Nephron progenitor cell (in vitro differentiated cells): ENCODE measurements at regions not wholly inside any gene's neighbourhood (a gene's known extent, or its start where the extent isn't known, plus 50 kb on each side); places are given as distances from the start of the nearest gene placed in this dataset.

Experiments
- DNase-seq: peaks from one replicate; pipeline ENCODE4 v3.0.0; 2021
- H3K27ac Mint-ChIP-seq: 2 replicates; pipeline ENCODE4 v1.8.0; 2021; ENCODE audit warnings: mild to moderate bottlenecking, moderate library complexity, mixed read lengths
- H3K27me3 Mint-ChIP-seq: 2 replicates; pipeline ENCODE4 v1.8.0; 2021; ENCODE audit warnings: mild to moderate bottlenecking, low read depth, mixed read lengths; ENCODE audit not compliant: poor library complexity
- H3K36me3 Mint-ChIP-seq: 2 replicates; pipeline ENCODE4 v1.8.0; 2021; ENCODE audit warnings: low read depth, mixed read lengths
- H3K4me1 Mint-ChIP-seq: 2 replicates; pipeline ENCODE4 v1.8.0; 2021; ENCODE audit warnings: mixed read lengths
- H3K4me3 Mint-ChIP-seq: 2 replicates; pipeline ENCODE4 v1.8.0; 2021; ENCODE audit warnings: mild to moderate bottlenecking, moderate library complexity, mixed read lengths
- H3K9me3 Mint-ChIP-seq: 2 replicates; pipeline ENCODE4 v1.8.0; 2021; ENCODE audit warnings: mild to moderate bottlenecking, moderate library complexity, mixed read lengths
- TF ChIP-seq, protein P1 (sequence below): fragments of 200-600 bp; sonication (generic); IDR thresholded peaks from 2 replicates; pipeline ENCODE4 v1.5.0; 2021; ENCODE audit warnings: antibody characterized with exemption

DNA sequence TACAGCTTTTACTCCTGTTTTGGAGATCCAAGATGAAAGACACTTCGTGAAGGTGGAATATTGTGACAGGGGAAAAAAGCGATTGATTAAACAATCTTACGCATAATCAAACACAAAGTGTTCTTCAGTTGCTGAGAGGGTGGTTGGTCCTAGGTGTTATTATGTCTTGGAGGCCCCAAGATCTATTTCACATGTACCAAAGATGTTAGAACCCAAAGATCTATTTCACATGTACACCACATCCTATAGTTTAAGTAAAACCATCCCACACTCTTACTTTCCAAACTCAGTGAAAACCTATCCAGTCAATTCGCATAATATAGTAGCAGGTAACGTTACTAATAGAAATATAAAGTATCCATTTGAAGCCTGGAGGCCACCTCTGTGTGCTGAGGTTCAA, 242.6 kb upstream of the MAF start:
- H3K27me3 Mint-ChIP-seq = no peaks in the 10 kb centered on the region
- no peaks in the 10 kb centered on the region for H3K9me3 Mint-ChIP-seq
- H3K4me3 Mint-ChIP-seq = no peak overlapping the region
- H3K36me3 Mint-ChIP-seq = no peaks in the 10 kb centered on the region
- H3K4me1 Mint-ChIP-seq = no peaks in the 10 kb centered on the region
- H3K27ac Mint-ChIP-seq = no peak overlapping the region
- TF ChIP-seq, protein P1, sequence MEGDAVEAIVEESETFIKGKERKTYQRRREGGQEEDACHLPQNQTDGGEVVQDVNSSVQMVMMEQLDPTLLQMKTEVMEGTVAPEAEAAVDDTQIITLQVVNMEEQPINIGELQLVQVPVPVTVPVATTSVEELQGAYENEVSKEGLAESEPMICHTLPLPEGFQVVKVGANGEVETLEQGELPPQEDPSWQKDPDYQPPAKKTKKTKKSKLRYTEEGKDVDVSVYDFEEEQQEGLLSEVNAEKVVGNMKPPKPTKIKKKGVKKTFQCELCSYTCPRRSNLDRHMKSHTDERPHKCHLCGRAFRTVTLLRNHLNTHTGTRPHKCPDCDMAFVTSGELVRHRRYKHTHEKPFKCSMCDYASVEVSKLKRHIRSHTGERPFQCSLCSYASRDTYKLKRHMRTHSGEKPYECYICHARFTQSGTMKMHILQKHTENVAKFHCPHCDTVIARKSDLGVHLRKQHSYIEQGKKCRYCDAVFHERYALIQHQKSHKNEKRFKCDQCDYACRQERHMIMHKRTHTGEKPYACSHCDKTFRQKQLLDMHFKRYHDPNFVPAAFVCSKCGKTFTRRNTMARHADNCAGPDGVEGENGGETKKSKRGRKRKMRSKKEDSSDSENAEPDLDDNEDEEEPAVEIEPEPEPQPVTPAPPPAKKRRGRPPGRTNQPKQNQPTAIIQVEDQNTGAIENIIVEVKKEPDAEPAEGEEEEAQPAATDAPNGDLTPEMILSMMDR = no peak
- DNase-seq = no peak

DNA sequence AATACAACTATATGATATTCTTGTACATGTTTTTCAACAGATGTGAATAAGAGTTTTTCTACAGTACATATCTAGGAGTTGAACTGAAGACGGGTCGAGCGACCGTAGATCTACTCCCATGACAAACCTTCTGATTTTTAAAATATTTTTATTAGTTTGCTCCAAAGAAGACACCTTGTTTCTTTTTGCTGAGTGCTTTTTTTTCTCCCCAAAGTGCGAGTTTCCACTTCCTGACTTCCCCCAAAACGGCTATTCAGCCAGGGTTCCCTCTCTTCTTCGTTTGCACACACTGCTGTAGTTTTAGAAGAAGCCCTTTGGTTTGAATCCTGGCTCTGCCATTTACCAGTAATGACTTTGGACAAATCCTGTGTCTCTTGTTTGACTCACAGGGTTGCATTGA, 241.7 kb upstream of the MAF start:
- H3K27me3 Mint-ChIP-seq = no peaks in the 10 kb centered on the region
- H3K9me3 Mint-ChIP-seq = no peaks in the 10 kb centered on the region
- no peak overlapping the region for H3K4me3 Mint-ChIP-seq
- H3K4me1 Mint-ChIP-seq = no peaks in the 10 kb centered on the region
- DNase-seq = no peak
- TF ChIP-seq, protein P1 = no peak
- no peaks in the 10 kb centered on the region for H3K36me3 Mint-ChIP-seq
- H3K27ac Mint-ChIP-seq = no peak overlapping the region

DNA sequence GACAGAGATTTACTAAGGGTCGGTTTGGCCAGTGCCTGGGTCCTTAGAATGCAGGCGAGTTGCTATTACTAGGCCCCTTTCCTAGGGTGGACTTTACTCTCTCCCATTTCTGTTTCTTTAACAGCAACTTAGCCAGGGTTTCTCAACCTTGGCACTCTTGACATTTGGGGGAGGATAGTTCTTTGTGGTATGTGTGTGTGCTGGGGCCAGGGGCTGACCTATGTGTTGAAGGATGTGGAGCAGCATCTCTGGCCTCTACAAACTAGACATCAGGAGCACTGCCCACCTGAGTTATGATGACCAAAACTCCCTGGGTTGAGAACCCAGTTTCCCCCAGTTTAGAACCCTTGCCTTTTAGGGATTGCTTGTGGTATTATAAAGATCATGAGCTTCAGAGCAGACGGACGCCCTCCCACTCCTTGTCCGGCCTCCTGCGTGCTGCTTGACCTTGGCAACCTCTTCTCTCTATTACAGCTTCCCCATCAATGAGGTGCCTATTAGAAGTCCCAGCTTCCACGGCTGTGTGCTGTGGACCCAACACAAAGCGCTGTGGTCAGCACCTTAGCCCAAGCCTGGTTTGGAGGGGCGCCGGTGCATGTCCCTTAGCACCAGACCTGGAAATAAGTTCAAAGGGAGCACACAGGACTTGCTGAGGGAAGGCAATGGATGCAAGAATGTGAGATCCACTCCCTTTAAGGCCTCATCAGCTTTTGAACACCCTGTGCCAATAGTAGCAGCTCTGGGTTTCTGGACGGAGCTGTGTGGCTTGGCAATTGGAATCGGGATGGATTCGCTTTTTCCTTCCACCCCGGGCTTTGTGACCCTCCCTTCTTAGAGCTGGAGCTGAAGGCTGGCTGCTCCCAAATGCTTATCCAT, 239.2 kb upstream of the MAF start:
- Mint-ChIP-seq H3K9me3 (no peaks in the 10 kb centered on the region), H3K4me1 (no peaks in the 10 kb centered on the region), H3K27ac (no peak overlapping the region), H3K36me3 (no peaks in the 10 kb centered on the region), H3K4me3 (no peak overlapping the region), H3K27me3 (no peaks in the 10 kb centered on the region)
- TF ChIP-seq, protein P1 = no peak
- no peak for DNase-seq

DNA sequence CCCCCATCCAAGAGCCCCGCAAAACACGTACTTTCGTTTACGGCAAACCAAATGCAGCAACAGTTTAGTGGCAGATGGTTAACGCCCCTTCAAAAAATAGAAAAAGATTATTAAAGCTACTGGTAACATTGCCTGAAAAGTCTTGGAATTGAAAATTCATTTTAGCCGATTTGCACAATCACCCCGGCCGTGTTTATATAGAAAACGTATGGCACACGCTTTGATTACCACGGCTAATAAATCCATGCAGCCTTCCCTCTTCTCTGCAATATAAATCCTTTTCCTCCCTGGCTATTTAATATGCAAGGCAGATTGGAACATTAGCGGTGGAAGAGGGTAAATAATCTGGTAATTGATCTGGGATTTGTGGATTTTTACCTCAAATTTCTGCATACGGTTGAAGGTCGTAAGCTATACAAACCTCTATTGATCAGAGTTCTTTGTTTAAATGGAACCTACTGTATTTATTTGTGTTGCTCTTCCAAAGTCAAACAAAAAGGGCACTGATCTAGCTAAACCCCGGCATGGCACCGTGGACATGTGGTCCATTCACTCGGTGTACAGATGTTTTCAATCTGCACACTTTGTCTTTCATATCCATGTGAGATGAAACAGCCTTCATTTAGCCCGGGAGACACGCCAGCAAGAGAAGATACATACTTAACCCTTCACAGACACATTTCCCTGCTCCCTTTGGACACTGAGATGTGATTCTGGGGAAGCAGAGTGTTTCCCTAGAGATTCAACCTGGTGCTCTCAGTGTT, 238.1 kb upstream of the MAF start:
- DNase-seq = no peak
- Mint-ChIP-seq H3K27ac (no peak overlapping the region), H3K4me1 (no peaks in the 10 kb centered on the region), H3K36me3 (no peaks in the 10 kb centered on the region), H3K27me3 (no peaks in the 10 kb centered on the region), H3K4me3 (no peak overlapping the region), H3K9me3 (no peaks in the 10 kb centered on the region)
- TF ChIP-seq, protein P1 = no peak

DNA sequence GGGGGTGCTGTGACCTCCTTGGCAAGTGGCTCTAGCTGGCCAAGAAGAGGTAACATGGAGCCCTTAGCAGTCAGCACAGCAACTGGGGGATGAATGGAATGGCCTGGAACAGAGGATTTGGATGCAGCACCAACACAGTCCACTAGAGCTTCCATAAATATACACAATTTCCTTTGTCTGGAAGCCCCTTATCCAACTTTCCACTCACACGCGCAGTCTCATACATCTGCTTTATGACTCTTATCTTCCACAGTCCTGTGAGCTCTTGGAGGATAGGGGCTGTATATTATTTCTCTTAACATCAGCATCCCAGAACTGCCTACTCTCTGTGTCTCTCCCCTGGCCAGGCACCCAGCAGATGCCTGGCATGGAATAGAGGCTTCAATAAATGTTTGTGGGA, 235.6 kb upstream of the MAF start:
- H3K9me3 Mint-ChIP-seq = no peaks in the 10 kb centered on the region
- H3K36me3 Mint-ChIP-seq = no peaks in the 10 kb centered on the region
- TF ChIP-seq, protein P1 = no peak
- H3K4me1 Mint-ChIP-seq = no peaks in the 10 kb centered on the region
- no peak overlapping the region for H3K4me3 Mint-ChIP-seq
- no peaks in the 10 kb centered on the region for H3K27me3 Mint-ChIP-seq
- DNase-seq = no peak
- H3K27ac Mint-ChIP-seq = no peak overlapping the region
